Panc1 (cell line): ENCODE measurements at regions not wholly inside any gene's neighbourhood (a gene's known extent, or its start where the extent isn't known, plus 50 kb on each side); places are given as distances from the start of the nearest gene placed in this dataset.

Experiments used
- ATAC-seq: fragments of 200-7000 bp; cut with Tn5 transposase; 2 replicates; pipeline ENCODE4 v1.9.1; 2020; ENCODE audit warnings: mild to moderate bottlenecking, moderate library complexity
- BruUV-seq: library from RNA; stranded (reverse); fragments of 400-500 nt; replicated peaks from 2 replicates; lab custom pipeline; 2021; lab: Mats Ljungman, UMichigan
- CTCF ChIA-PET: fragments of 300-600 bp; sonication (Branson Sonifier 250); formaldehyde crosslinking; loops from one replicate; lab custom pipeline; 2022; ENCODE audit warnings: antibody characterized with exemption; lab: Charles Lee
- POLR2A ChIA-PET: fragments of 300-600 bp; sonication (Branson Sonifier 250); formaldehyde crosslinking; loops from one replicate; lab custom pipeline; 2022; ENCODE audit warnings: antibody characterized with exemption; lab: Charles Lee
- DNase-seq: peaks from one replicate; pipeline ENCODE4 v3.0.0-alpha.2; 2010; ENCODE audit warnings: low read depth, low spot score
- H3K27ac ChIP-seq: 2 replicates; pipeline ENCODE4 v1.5.1; 2011; ENCODE audit warnings: mild to moderate bottlenecking, low read length, inconsistent platforms
- H3K27me3 ChIP-seq: fragments of 200-500 bp; sonication (Bioruptor generic); 2 replicates; pipeline ENCODE4 v1.6.0; 2014; ENCODE audit warnings: low read length, inconsistent platforms; ENCODE audit not compliant: control insufficient read depth, insufficient read depth
- H3K36me3 ChIP-seq: fragments of 200-500 bp; sonication (Bioruptor generic); 2 replicates; pipeline ENCODE4 v1.5.1; 2014; ENCODE audit warnings: inconsistent platforms, mild to moderate bottlenecking, low read length, moderate library complexity; ENCODE audit not compliant: control insufficient read depth, insufficient read depth
- H3K4me1 ChIP-seq: 2 replicates; pipeline ENCODE4 v1.5.1; 2011; ENCODE audit warnings: inconsistent platforms, mild to moderate bottlenecking, low read length, moderate library complexity; ENCODE audit not compliant: control insufficient read depth, insufficient read depth
- H3K4me3 ChIP-seq, 2 experiments: 2 replicates each; pipeline ENCODE4 v1.5.1; 2011 to 2012; ENCODE audit warnings: low read depth in 2 of 2, low read length in 2 of 2, mild to moderate bottlenecking in 2 of 2, inconsistent platforms in 1 of 2, moderate library complexity in 1 of 2
- H3K9me3 ChIP-seq: fragments of 200-500 bp; sonication (Bioruptor generic); 2 replicates; pipeline ENCODE4 v1.5.1; 2014; ENCODE audit warnings: low read depth, mild to moderate bottlenecking, inconsistent platforms, low read length, moderate library complexity; ENCODE audit not compliant: control insufficient read depth, insufficient read depth
- CTCF ChIP-seq: fragments of 450-650 bp; IDR thresholded peaks from 2 replicates; pipeline ENCODE4 v1.5.1; 2017; ENCODE audit warnings: mild to moderate bottlenecking
- POLR2AphosphoS5 ChIP-seq: IDR thresholded peaks from 2 replicates; pipeline ENCODE4 v1.6.1; 2012; ENCODE audit warnings: mild to moderate bottlenecking, low read depth, low read length, moderate library complexity
- REST ChIP-seq, 2 experiments: IDR thresholded peaks; 2 replicates each; pipeline ENCODE4 v1.6.1; 2011 to 2012; ENCODE audit warnings: low read depth in 2 of 2, control low read depth in 1 of 2, low read length in 1 of 2, mild to moderate bottlenecking in 1 of 2, moderate library complexity in 1 of 2; ENCODE audit not compliant: insufficient read depth in 1 of 2
- SIN3A ChIP-seq: IDR thresholded peaks from 2 replicates; pipeline ENCODE4 v1.6.1; 2012; ENCODE audit warnings: low read depth, mild to moderate bottlenecking, low read length, moderate library complexity, borderline replicate concordance; ENCODE audit not compliant: insufficient read depth
- TCF7L2 ChIP-seq: IDR thresholded peaks from 2 replicates; pipeline ENCODE4 v1.6.1; 2011; ENCODE audit warnings: mild to moderate bottlenecking, low read depth, low read length, inconsistent platforms
- in situ Hi-C: cut with HindIII; loops from 2 replicates; pipeline ENCODE4 v1.10.0; 2016; ENCODE audit warnings: low sequenced_read_pairs, low pct_unique_long_range_greater_than_20kb
- intact Hi-C: fragments of 100-400 bp; cut with micrococcal nuclease; formaldehyde crosslinking; loops from one replicate; pipeline ENCODE4 v1.10.0; 2022; ENCODE audit not compliant: unreplicated experiment

GRCh38 chr20:10125757-10126156 is 91.0 kb downstream of the ANKEF1 start:
- intact Hi-C loops (no loop called here), in situ Hi-C loops (no loop called here)
- H3K9me3 ChIP-seq, result no peaks in the 10 kb centered on the region
- ChIA-PET POLR2A (no interaction called here), CTCF (no interaction called here)
- DNase-seq (no peak), ATAC-seq (no peak)
- H3K27ac ChIP-seq, result no peak overlapping the region
- TF ChIP-seq TCF7L2 (no peak), SIN3A (no peak), CTCF (no peak)
- no peaks in the 10 kb centered on the region for H3K36me3 ChIP-seq
- H3K4me1 ChIP-seq, result no peaks in the 10 kb centered on the region
- no peak overlapping the region for H3K4me3 ChIP-seq
- BruUV-seq, result no TSS peak
- H3K27me3 ChIP-seq, result no peaks in the 10 kb centered on the region

GRCh38 chr20:10129749-10130148 is 88.9 kb upstream of the SNAP25 start:
- H3K4me3 ChIP-seq, result no peak overlapping the region
- intact Hi-C loops, result no loop called here
- ATAC-seq (no peak), DNase-seq (no peak)
- CTCF ChIA-PET, result no interaction called here
- TF ChIP-seq REST (IDR thresholded peaks at IDR 0.05; ENCODE audit: insufficient read depth in 1 of 2, low read depth in 2 of 2, low read length in 1 of 2), result no peak
- no peak for TF ChIP-seq CTCF
- no peak for TF ChIP-seq TCF7L2
- no peak for TF ChIP-seq POLR2AphosphoS5
- no peak for TF ChIP-seq SIN3A
- no peak overlapping the region for H3K27ac ChIP-seq
- H3K9me3 ChIP-seq, result no peaks in the 10 kb centered on the region
- H3K36me3 ChIP-seq, result no peaks in the 10 kb centered on the region
- BruUV-seq, result no TSS peak
- in situ Hi-C loops, result no loop called here
- POLR2A ChIA-PET, result no interaction called here
- H3K27me3 ChIP-seq, result no peaks in the 10 kb centered on the region
- H3K4me1 ChIP-seq, result no peaks in the 10 kb centered on the region; the same call in 1 of the 2 replicates
